ENCODE measurements at regions not wholly inside any gene's neighbourhood (a gene's known extent, or its start where the extent isn't known, plus 50 kb on each side); places are given as distances from the start of the nearest gene placed in this dataset.

- no peak for TF ChIP-seq ETS1 (IDR thresholded peaks at IDR 0.05)
- no peak for TF ChIP-seq REST (IDR thresholded peaks at IDR 0.05; ENCODE audit: unreplicated experiment)
Measured at GRCh38 chr5:91712718-91713117, 329.6 kb upstream of the ARRDC3 start (continued).

GRCh38 chr5:91707521-91707841 is 324.4 kb upstream of the ARRDC3 start:
- Histone ChIP-seq H3F3A (replicated peaks; ENCODE audit: low read depth) (no peaks in the 10 kb centered on the region), H3K27ac (ENCODE audit: low read depth) (no peak overlapping the region), H3K4me2 (no peak overlapping the region), H3K9me2 (ENCODE audit: insufficient read depth) (peaks cover 8% of the 10 kb centered on the region), H3K36me3 (ENCODE audit: insufficient read depth) (0 out of 2 replicates have a peak, but pooled peaks cover 3% of the 10 kb centered on the region), H3K4me1 (ENCODE audit: insufficient read depth) (no peaks in the 10 kb centered on the region), H3K4me3 (no peak overlapping the region), H3K27me3 (ENCODE audit: insufficient read depth) (no peaks in the 10 kb centered on the region), H2AFZ (no peak overlapping the region), H4K20me1 (replicated peaks; ENCODE audit: insufficient read depth) (no peaks in the 10 kb centered on the region), H3K79me2 (replicated peaks; ENCODE audit: insufficient read depth) (no peaks in the 10 kb centered on the region)
- Mint-ChIP-seq H3K27me3 (ENCODE audit: insufficient read depth, low read depth, poor library complexity) (no peaks in the 10 kb centered on the region), H3K27ac (no peak overlapping the region), H3K4me3 (no peak overlapping the region), H3K9me3 (no peaks in the 10 kb centered on the region; the same call in 2 of the 3 replicates), H3K36me3 (ENCODE audit: low read depth) (no peaks in the 10 kb centered on the region), H3K4me1 (no peaks in the 10 kb centered on the region)
- no peak for ATAC-seq
- no peak for DNase-seq (ENCODE audit: low spot score)
- no peak for TF ChIP-seq STAT1 (IDR thresholded peaks at IDR 0.05; ENCODE audit: unreplicated experiment)
- TF ChIP-seq POLR2AphosphoS5 (IDR thresholded peaks at IDR 0.05; ENCODE audit: low read depth) = no peak
- TF ChIP-seq CREB1 (CRISPR knock-in tag; IDR thresholded peaks at IDR 0.05; ENCODE audit: low read depth) = no peak
- TF ChIP-seq EZH2phosphoT487 (IDR thresholded peaks at IDR 0.05; ENCODE audit: unreplicated experiment) = no peak
- no peak for TF ChIP-seq ZNF331 (CRISPR knock-in tag; IDR thresholded peaks at IDR 0.05; ENCODE audit: low read depth)
- TF ChIP-seq NANOG (IDR thresholded peaks at IDR 0.05; ENCODE audit: borderline replicate concordance) = no peak
- no peak for TF ChIP-seq CTCF (conservative IDR thresholded peaks at IDR 0.05; ENCODE audit: low read depth in 2 of 2)
- no peak for TF ChIP-seq JUNB (IDR thresholded peaks at IDR 0.05; ENCODE audit: unreplicated experiment)
- TF ChIP-seq ZNF114 (CRISPR knock-in tag; IDR thresholded peaks at IDR 0.05) = no peak
- TF ChIP-seq EZH2 (IDR thresholded peaks at IDR 0.05; ENCODE audit: low read depth, unreplicated experiment) = no peak
- TF ChIP-seq REST (IDR thresholded peaks at IDR 0.05; ENCODE audit: unreplicated experiment) = no peak

All from GM23338 (cell line).